ENCODE measurements at regions not wholly inside any gene's neighbourhood (a gene's known extent, or its start where the extent isn't known, plus 50 kb on each side); places are given as distances from the start of the nearest gene placed in this dataset.

- H3K4me3 ChIP-seq (ENCODE audit: low read length), result no peak overlapping the region
- no peak for TF ChIP-seq CTCF (IDR thresholded peaks at IDR 0.05; ENCODE audit: insufficient read depth, low read depth, low read length, missing control alignments)
- peak; percentile 44 for DNase-seq (ENCODE audit: low read depth)
These were observed 286.1 kb upstream of the PPP1R2C start for GRCh38 chrX:43064096-43064495.

GRCh38 chrX:43065978-43066377 is 288.0 kb upstream of the PPP1R2C start:
- no peak for TF ChIP-seq CTCF (IDR thresholded peaks at IDR 0.05; ENCODE audit: insufficient read depth, low read depth, low read length, missing control alignments)
- DNase-seq (ENCODE audit: low read depth), result no peak
- no peak overlapping the region for H3K4me3 ChIP-seq (ENCODE audit: low read length)

- no peak for TF ChIP-seq CTCF (IDR thresholded peaks at IDR 0.05; ENCODE audit: insufficient read depth, low read depth, low read length, missing control alignments)
- H3K4me3 ChIP-seq (ENCODE audit: low read length), result no peak overlapping the region
- DNase-seq (ENCODE audit: low read depth), result no peak
These were observed 290.7 kb upstream of the PPP1R2C start for GRCh38 chrX:43068639-43069038.

GRCh38 chrX:43083016-43083415 is 305.1 kb upstream of the PPP1R2C start:
- no peak for TF ChIP-seq CTCF (IDR thresholded peaks at IDR 0.05; ENCODE audit: insufficient read depth, low read depth, low read length, missing control alignments)
- no peak overlapping the region for H3K4me3 ChIP-seq (ENCODE audit: low read length)
- no peak for DNase-seq (ENCODE audit: low read depth)

GRCh38 chrX:43087830-43088229 is 309.9 kb upstream of the PPP1R2C start:
- no peak for TF ChIP-seq CTCF (IDR thresholded peaks at IDR 0.05; ENCODE audit: insufficient read depth, low read depth, low read length, missing control alignments)
- no peak for DNase-seq (ENCODE audit: low read depth)
- no peak overlapping the region for H3K4me3 ChIP-seq (ENCODE audit: low read length)

- TF ChIP-seq CTCF (IDR thresholded peaks at IDR 0.05; ENCODE audit: insufficient read depth, low read depth, low read length, missing control alignments), result no peak
- H3K4me3 ChIP-seq (ENCODE audit: low read length), result no peak overlapping the region
- DNase-seq (ENCODE audit: low read depth), result no peak
These were observed 318.9 kb upstream of the PPP1R2C start for GRCh38 chrX:43096830-43097229.

GRCh38 chrX:43106009-43106408 is 328.0 kb upstream of the PPP1R2C start:
- no peak for TF ChIP-seq CTCF (IDR thresholded peaks at IDR 0.05; ENCODE audit: insufficient read depth, low read depth, low read length, missing control alignments)
- no peak for DNase-seq (ENCODE audit: low read depth)
- no peak overlapping the region for H3K4me3 ChIP-seq (ENCODE audit: low read length)

All from epithelial cell of esophagus (primary cell).